SK-N-SH (cell line): ENCODE measurements at regions not wholly inside any gene's neighbourhood (a gene's known extent, or its start where the extent isn't known, plus 50 kb on each side); places are given as distances from the start of the nearest gene placed in this dataset.
A peak's percentile ranks its signal among the peaks of the same experiment; 100 is the strongest.

ENCODE experiments used
- CTCF ChIA-PET: fragments of 300-600, 350-600 bp; formaldehyde crosslinking; extraction: SDS; loops from one replicate; lab custom pipeline; 2021; lab: Yijun Ruan, JAX
- POLR2A ChIA-PET: fragments of 350-600 bp; sonication (Branson Sonifier 250); formaldehyde crosslinking; extraction: SDS; loops from one replicate; lab custom pipeline; 2020; ENCODE audit warnings: antibody characterized with exemption, inconsistent platforms; lab: Yijun Ruan, JAX
- DNase-seq: peaks from one replicate; pipeline ENCODE4 v3.0.0; 2012
- H2AFZ ChIP-seq: fragments of 200-600 bp; sonication (generic); 2 replicates; pipeline ENCODE4 v1.8.1; 2016; ENCODE audit warnings: antibody characterized with exemption, mild to moderate bottlenecking, low read depth
- H3F3A ChIP-seq: fragments of 200-600 bp; sonication (generic); replicated peaks from 2 replicates; pipeline ENCODE3; 2016; ENCODE audit warnings: antibody characterized with exemption, mild to moderate bottlenecking; ENCODE audit not compliant: insufficient read depth
- H3K27ac ChIP-seq, 2 experiments: fragments of 200-500 bp in 1 of 2; fragments of 200-600 bp in 1 of 2; sonication (Bioruptor generic) in 1 of 2; sonication (generic), shearing (Covaris generic) in 1 of 2; 2 replicates each; pipeline versions ENCODE4 v1.5.1 to v1.6.1; 2014 to 2016; ENCODE audit warnings: low read depth in 2 of 2, inconsistent platforms in 1 of 2, low read length in 1 of 2, mild to moderate bottlenecking in 1 of 2, mixed read lengths in 1 of 2
- H3K27me3 ChIP-seq: fragments of 200-600 bp; sonication (generic), shearing (Covaris generic); 2 replicates; pipeline ENCODE4 v1.6.1; 2016; ENCODE audit warnings: mixed run types; ENCODE audit not compliant: insufficient read depth
- H3K36me3 ChIP-seq, 2 experiments: fragments of 200-500 bp in 1 of 2; fragments of 200-600 bp in 1 of 2; sonication (Bioruptor generic) in 1 of 2; sonication (generic) in 1 of 2; replicated peaks in 1 of 2; 2 replicates each; pipeline versions ENCODE3 to v1.5.1; 2014 to 2016; ENCODE audit warnings: low read length in 1 of 2, mild to moderate bottlenecking in 1 of 2; ENCODE audit not compliant: insufficient read depth in 2 of 2, control insufficient read depth in 1 of 2
- H3K4me1 ChIP-seq, 2 experiments: fragments of 200-500 bp in 1 of 2; fragments of 200-600 bp in 1 of 2; sonication (Bioruptor generic) in 1 of 2; sonication (generic), shearing (Covaris generic) in 1 of 2; 2 replicates each; pipeline versions ENCODE4 v1.5.1 to v1.6.1; 2014 to 2016; ENCODE audit warnings: low read depth in 1 of 2, low read length in 1 of 2, mixed run types in 1 of 2; ENCODE audit not compliant: insufficient read depth in 2 of 2, control insufficient read depth in 1 of 2
- H3K4me2 ChIP-seq: fragments of 200-600 bp; sonication (generic), shearing (Covaris generic); 2 replicates; pipeline ENCODE4 v1.6.1; 2017; ENCODE audit warnings: mixed run types
- H3K4me3 ChIP-seq, 2 experiments: fragments of 200-500 bp in 1 of 2; fragments of 200-600 bp in 1 of 2; sonication (Bioruptor generic) in 1 of 2; sonication (generic), shearing (Covaris generic) in 1 of 2; 2 replicates each; pipeline versions ENCODE4 v1.5.1 to v1.8.1; 2014 to 2016; ENCODE audit warnings: low read depth in 2 of 2, inconsistent platforms in 1 of 2, low read length in 1 of 2, mild to moderate bottlenecking in 1 of 2, mixed read lengths in 1 of 2, moderate library complexity in 1 of 2
- H3K79me2 ChIP-seq: fragments of 200-600 bp; sonication (generic); 2 replicates; pipeline ENCODE4 v1.8.1; 2017; ENCODE audit warnings: mild to moderate bottlenecking; ENCODE audit not compliant: insufficient read depth
- H3K9ac ChIP-seq: fragments of 200-600 bp; sonication (generic); 2 replicates; pipeline ENCODE4 v1.6.1; 2017; ENCODE audit warnings: mixed run types
- H3K9me2 ChIP-seq: fragments of 200-600 bp; sonication (generic); 2 replicates; pipeline ENCODE4 v1.6.1; 2017; ENCODE audit warnings: mixed run types
- H3K9me3 ChIP-seq: fragments of 200-600 bp; sonication (generic); 2 replicates; pipeline ENCODE4 v1.6.1; 2017; ENCODE audit warnings: mixed run types, mild to moderate bottlenecking, moderate library complexity
- H4K20me1 ChIP-seq: fragments of 200-600 bp; sonication (generic); 2 replicates; pipeline ENCODE4 v1.6.1; 2017; ENCODE audit warnings: mild to moderate bottlenecking, mixed run types; ENCODE audit not compliant: insufficient read depth
- CHD2 ChIP-seq: fragments of 150-350 bp; IDR thresholded peaks from 2 replicates; pipeline ENCODE4 v1.6.1; 2018; ENCODE audit warnings: low read length; ENCODE audit not compliant: partially characterized antibody
- ELF1 ChIP-seq: IDR thresholded peaks from 2 replicates; pipeline ENCODE4 v1.4.0; 2012
- EZH2phosphoT487 ChIP-seq: fragments of 200-600 bp; sonication (generic); IDR thresholded peaks from 2 replicates; pipeline ENCODE4 v1.6.1; 2017; ENCODE audit warnings: low read depth, mixed run types, mild to moderate bottlenecking, antibody characterized with exemption, moderate library complexity, borderline replicate concordance
- FOSL2 ChIP-seq: IDR thresholded peaks from 2 replicates; pipeline ENCODE4 v1.4.0; 2012; ENCODE audit warnings: low read depth, mild to moderate bottlenecking, moderate library complexity, borderline replicate concordance
- RCOR1 ChIP-seq: fragments of 150-350 bp; IDR thresholded peaks from 2 replicates; pipeline ENCODE4 v1.6.1; 2017; ENCODE audit warnings: antibody characterized with exemption, low read length
- RXRA ChIP-seq: IDR thresholded peaks from 2 replicates; pipeline ENCODE4 v1.4.0; 2012; ENCODE audit warnings: low read depth, mild to moderate bottlenecking, borderline replicate concordance
- SIN3A ChIP-seq: IDR thresholded peaks from 2 replicates; pipeline ENCODE4 v1.6.1; 2012; ENCODE audit warnings: low read depth, mild to moderate bottlenecking, low read length, moderate library complexity, borderline replicate concordance
- TAF1 ChIP-seq: IDR thresholded peaks from 2 replicates; pipeline ENCODE4 v1.6.1; 2012; ENCODE audit warnings: low read depth, mild to moderate bottlenecking, low read length, moderate library complexity, borderline replicate concordance
- TCF12 ChIP-seq: IDR thresholded peaks from 2 replicates; pipeline ENCODE4 v1.4.0; 2012
- WGBS: methylation state at CpG from one replicate; pipeline ENCODE4 v1.1.6; 2017; ENCODE audit warnings: low lambda C conversion rate; 5-methylcytosine and 5-hydroxymethylcytosine counted together
- TF ChIP-seq, protein P1 (sequence below): IDR thresholded peaks from 2 replicates; pipeline ENCODE4 v1.4.0; 2012; ENCODE audit warnings: low read depth, borderline replicate concordance
- TF ChIP-seq, protein P2 (sequence below): fragments of 150-350 bp; IDR thresholded peaks from 2 replicates; pipeline ENCODE4 v1.6.1; 2016; ENCODE audit warnings: mild to moderate bottlenecking, low read depth, low read length
- TF ChIP-seq, protein P3 (sequence below): IDR thresholded peaks from 2 replicates; pipeline ENCODE4 v1.6.1; 2012; ENCODE audit warnings: mild to moderate bottlenecking, low read depth, low read length, moderate library complexity

DNA sequence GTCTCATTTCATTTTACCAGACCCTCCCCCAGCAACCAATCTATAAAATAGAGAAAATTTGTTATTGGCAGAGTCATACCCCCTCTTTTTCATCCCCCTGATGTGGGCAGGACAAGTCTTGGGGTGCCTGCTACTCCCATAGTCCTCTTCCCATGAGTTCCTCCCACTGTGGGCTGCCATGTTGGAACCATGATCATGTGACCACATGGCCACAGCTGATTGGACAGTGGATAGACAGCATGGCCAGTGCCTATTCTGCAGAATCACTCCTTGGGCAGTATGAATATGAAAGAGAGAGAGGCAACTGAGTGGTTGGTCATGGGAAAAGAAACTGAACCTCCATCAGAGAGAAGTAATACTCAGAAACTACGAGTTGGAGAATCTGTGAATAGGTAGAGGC, 84.9 kb downstream of the PDCL3 start:
- DNase-seq: no peak
- H2AFZ ChIP-seq: no peak overlapping the region
- no peaks in the 10 kb centered on the region for H3K9me3 ChIP-seq
- H3K36me3 ChIP-seq: no peaks in the 10 kb centered on the region
- no peaks in the 10 kb centered on the region for H3F3A ChIP-seq
- H3K9me2 ChIP-seq: no peaks in the 10 kb centered on the region
- H3K79me2 ChIP-seq: no peaks in the 10 kb centered on the region
- WGBS: 14% methylated on average over 1 of the region's 1 CpG
- H3K27ac ChIP-seq: no peak overlapping the region
- no peaks in the 10 kb centered on the region for H3K27me3 ChIP-seq
- H4K20me1 ChIP-seq: no peaks in the 10 kb centered on the region
- H3K4me3 ChIP-seq: no peak overlapping the region
- no peaks in the 10 kb centered on the region for H3K4me1 ChIP-seq
- ChIA-PET CTCF (interaction anchor here (1.5 kb wide), 1 partner anchor 38 kb away, joined by 4 read pairs; no protein-coding TSS in a partner anchor), POLR2A (no interaction called here)
- H3K9ac ChIP-seq: no peak overlapping the region
- TF ChIP-seq EZH2phosphoT487: no peak
- TF ChIP-seq, protein P1, sequence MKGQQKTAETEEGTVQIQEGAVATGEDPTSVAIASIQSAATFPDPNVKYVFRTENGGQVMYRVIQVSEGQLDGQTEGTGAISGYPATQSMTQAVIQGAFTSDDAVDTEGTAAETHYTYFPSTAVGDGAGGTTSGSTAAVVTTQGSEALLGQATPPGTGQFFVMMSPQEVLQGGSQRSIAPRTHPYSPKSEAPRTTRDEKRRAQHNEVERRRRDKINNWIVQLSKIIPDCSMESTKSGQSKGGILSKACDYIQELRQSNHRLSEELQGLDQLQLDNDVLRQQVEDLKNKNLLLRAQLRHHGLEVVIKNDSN: peak; percentile 12; the same call in 1 of the 2 replicates
- no peak overlapping the region for H3K4me2 ChIP-seq

DNA sequence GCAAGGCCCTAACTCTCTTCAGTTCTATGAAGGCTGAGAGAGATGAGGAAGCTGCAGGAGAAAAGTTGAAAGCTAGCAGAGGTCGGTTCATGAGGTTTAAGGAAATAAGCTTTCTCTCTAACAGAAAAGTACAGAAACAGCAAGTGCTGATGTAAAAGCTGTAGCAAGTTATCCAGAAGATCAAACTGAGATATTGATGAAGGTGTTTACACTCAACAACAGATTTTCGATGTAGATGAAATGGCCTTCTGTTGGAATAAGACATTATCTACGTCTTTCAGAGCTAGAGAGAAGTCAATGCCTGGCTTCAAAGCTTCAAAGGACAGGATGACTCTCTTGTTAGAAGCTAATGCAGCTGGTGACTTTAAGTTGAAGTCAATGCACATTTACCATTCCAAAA, 87.4 kb downstream of the PDCL3 start:
- H3K27me3 ChIP-seq: no peaks in the 10 kb centered on the region

More for the DNA sequence above, 87.4 kb downstream of the PDCL3 start:
- ChIA-PET CTCF (interaction anchor here (1.1 kb wide), 1 partner anchor 11 kb away, joined by 3 read pairs; no protein-coding TSS in a partner anchor), POLR2A (no interaction called here)
- H3K4me3 ChIP-seq: no peak overlapping the region
- H3K27ac ChIP-seq: no peak overlapping the region
- H3F3A ChIP-seq: no peaks in the 10 kb centered on the region
- no peaks in the 10 kb centered on the region for H3K79me2 ChIP-seq
- no peaks in the 10 kb centered on the region for H4K20me1 ChIP-seq
- no peaks in the 10 kb centered on the region for H3K9me2 ChIP-seq
- H3K4me1 ChIP-seq: no peaks in the 10 kb centered on the region
- TF ChIP-seq, protein P2, sequence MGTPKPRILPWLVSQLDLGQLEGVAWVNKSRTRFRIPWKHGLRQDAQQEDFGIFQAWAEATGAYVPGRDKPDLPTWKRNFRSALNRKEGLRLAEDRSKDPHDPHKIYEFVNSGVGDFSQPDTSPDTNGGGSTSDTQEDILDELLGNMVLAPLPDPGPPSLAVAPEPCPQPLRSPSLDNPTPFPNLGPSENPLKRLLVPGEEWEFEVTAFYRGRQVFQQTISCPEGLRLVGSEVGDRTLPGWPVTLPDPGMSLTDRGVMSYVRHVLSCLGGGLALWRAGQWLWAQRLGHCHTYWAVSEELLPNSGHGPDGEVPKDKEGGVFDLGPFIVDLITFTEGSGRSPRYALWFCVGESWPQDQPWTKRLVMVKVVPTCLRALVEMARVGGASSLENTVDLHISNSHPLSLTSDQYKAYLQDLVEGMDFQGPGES: no peak
- TF ChIP-seq CHD2: no peak
- no peak for TF ChIP-seq ELF1
- TF ChIP-seq TCF12: no peak
- TF ChIP-seq, protein P3, sequence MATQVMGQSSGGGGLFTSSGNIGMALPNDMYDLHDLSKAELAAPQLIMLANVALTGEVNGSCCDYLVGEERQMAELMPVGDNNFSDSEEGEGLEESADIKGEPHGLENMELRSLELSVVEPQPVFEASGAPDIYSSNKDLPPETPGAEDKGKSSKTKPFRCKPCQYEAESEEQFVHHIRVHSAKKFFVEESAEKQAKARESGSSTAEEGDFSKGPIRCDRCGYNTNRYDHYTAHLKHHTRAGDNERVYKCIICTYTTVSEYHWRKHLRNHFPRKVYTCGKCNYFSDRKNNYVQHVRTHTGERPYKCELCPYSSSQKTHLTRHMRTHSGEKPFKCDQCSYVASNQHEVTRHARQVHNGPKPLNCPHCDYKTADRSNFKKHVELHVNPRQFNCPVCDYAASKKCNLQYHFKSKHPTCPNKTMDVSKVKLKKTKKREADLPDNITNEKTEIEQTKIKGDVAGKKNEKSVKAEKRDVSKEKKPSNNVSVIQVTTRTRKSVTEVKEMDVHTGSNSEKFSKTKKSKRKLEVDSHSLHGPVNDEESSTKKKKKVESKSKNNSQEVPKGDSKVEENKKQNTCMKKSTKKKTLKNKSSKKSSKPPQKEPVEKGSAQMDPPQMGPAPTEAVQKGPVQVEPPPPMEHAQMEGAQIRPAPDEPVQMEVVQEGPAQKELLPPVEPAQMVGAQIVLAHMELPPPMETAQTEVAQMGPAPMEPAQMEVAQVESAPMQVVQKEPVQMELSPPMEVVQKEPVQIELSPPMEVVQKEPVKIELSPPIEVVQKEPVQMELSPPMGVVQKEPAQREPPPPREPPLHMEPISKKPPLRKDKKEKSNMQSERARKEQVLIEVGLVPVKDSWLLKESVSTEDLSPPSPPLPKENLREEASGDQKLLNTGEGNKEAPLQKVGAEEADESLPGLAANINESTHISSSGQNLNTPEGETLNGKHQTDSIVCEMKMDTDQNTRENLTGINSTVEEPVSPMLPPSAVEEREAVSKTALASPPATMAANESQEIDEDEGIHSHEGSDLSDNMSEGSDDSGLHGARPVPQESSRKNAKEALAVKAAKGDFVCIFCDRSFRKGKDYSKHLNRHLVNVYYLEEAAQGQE: no peak
- TF ChIP-seq TAF1: no peak
- no peak for TF ChIP-seq RXRA
- TF ChIP-seq FOSL2: no peak
- TF ChIP-seq RCOR1: no peak
- no peak for TF ChIP-seq SIN3A
- H2AFZ ChIP-seq: no peak overlapping the region
- no peaks in the 10 kb centered on the region for H3K9me3 ChIP-seq
- H3K4me2 ChIP-seq: no peak overlapping the region
- 14% methylated on average over 3 of the region's 3 CpGs for WGBS
- no peaks in the 10 kb centered on the region for H3K36me3 ChIP-seq
- H3K9ac ChIP-seq: no peak overlapping the region
- DNase-seq: no peak
